LNCAP (cell line): ENCODE measurements at regions not wholly inside any gene's neighbourhood (a gene's known extent, or its start where the extent isn't known, plus 50 kb on each side); places are given as distances from the start of the nearest gene placed in this dataset.

Experiments
- TF ChIP-seq, protein P1 (sequence below): fragments of 450-650 bp; IDR thresholded peaks from 2 replicates; pipeline ENCODE4 v1.5.1; 2017; ENCODE audit warnings: mild to moderate bottlenecking

DNA sequence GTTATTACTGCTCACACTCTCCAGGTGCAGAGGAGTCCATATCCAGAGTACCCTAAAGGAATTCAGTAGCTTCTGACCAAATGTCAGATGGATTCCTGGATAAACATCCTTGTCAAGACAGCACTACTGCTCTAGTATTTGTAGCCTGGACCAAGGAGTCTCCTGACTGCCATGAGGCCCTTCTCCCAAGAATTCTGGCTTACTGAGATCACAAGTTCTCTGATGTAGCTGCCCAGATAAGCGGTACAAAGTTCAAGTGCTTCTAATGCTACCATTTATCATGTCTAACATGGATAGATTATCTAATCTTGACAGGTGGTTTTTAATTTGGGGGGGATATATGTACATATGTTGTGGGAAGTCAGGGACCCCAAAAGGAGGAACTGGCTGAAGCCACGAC, 196.6 kb upstream of the HMCN1 start:
- TF ChIP-seq, protein P1, sequence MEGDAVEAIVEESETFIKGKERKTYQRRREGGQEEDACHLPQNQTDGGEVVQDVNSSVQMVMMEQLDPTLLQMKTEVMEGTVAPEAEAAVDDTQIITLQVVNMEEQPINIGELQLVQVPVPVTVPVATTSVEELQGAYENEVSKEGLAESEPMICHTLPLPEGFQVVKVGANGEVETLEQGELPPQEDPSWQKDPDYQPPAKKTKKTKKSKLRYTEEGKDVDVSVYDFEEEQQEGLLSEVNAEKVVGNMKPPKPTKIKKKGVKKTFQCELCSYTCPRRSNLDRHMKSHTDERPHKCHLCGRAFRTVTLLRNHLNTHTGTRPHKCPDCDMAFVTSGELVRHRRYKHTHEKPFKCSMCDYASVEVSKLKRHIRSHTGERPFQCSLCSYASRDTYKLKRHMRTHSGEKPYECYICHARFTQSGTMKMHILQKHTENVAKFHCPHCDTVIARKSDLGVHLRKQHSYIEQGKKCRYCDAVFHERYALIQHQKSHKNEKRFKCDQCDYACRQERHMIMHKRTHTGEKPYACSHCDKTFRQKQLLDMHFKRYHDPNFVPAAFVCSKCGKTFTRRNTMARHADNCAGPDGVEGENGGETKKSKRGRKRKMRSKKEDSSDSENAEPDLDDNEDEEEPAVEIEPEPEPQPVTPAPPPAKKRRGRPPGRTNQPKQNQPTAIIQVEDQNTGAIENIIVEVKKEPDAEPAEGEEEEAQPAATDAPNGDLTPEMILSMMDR = no peak

DNA sequence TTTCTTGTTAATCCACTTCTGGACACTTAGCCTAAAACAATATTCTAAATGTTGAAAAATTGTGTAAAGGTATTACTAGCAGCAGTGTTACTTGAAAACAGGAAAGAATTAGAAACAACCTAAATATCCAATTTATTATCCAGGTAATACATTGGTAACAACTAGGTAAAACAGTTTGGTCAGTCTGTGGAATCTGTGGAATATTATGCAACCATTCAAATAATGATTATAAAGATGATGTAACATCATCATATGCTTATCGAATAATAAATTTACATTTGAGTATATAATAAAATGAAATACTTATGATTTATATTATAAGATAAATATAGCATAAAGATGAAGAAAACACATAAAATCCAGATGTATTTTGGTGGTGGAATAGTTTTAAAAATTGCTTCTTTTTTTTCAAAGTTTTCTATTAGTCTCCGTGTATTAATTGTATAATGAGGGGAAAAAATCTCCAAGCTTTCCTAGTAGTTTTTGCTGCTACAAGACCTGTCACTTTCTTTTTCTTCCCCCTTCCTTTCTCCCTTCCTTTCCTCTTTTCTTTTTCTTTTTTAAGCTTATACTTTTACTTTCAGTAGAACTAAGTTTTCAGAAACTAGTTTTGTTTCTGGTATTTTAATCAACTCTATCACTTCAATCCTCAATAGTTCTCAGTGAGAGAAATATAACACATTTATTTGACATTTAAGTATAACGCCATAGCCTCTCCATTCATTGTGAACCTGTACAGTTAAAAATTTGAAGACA, 197.8 kb upstream of the HMCN1 start:
- TF ChIP-seq, protein P1 = no peak

DNA sequence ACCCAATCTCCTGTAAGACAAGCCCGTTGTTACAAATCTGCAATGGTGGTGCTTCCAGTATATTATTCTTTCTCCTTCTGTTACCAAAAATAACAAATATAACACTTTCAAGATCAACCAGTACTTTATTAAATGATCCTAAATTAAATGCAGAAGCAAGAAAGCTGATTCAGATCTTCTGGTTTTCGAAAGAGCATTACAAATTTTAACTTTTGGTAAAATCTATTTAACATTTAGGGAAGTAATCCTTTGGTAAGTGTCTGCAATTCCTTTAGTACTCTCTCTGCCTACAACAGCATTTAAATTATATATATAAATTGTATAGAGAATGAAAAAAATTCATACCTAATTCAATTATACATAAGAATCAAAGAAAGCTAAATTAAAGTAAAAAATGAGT, 198.6 kb upstream of the HMCN1 start:
- TF ChIP-seq, protein P1 = no peak

DNA sequence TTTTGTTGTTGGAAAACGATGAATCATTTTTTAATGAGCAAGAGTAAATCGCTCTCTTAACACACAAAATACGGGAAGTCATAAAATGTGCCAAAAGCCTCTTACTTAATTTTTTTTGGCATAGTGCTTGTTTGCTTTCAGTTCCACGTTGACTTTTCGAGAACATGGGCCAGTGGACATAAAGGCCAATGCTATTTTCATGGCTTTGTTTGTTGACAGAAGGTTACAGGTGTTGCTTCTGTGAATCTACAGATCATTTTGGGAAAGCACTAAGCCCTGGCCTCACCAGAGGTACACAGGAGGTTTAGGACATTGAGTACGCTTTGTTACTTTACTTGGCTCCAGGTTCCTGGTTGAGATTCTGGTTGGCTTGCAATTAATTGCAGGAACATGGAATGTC, 199.4 kb upstream of the HMCN1 start:
- TF ChIP-seq, protein P1 = no peak

DNA sequence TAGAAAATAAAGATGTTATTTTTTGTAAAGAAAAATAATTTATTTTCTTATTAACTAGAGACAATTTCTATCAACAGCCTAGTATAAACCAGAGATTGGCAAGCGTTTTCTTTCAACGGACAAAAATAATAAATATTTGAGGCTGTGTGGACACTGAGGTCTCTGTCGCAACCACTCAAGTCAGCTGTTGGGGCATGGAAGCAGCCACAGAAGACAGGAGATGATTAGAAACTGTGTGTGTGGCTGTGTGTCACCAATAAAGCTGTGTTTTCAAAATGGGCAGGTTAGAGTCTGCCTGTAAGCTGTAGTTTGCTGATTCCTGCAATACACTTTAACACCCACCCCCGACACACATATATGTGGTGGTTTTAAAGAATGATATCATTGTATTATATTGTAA, 200.6 kb upstream of the HMCN1 start:
- TF ChIP-seq, protein P1 = no peak

DNA sequence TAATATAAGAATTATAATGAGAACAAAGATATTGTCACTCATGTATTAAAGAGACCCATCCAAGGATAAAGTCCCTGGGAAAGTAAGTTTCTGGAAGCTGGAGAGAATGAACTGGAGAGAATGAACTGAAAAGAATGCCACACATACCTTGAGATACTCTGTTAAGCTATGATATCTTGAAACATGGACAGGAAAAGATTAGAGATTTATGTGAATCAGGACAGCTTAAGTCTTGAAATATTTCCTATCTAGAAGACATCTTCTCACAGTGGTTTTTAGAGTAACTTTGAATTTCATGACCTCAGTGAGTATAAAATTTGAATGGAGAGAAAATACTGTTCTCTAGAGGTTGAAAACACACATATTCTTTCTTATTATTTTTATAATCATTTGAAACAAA, 201.3 kb upstream of the HMCN1 start:
- TF ChIP-seq, protein P1 = no peak

DNA sequence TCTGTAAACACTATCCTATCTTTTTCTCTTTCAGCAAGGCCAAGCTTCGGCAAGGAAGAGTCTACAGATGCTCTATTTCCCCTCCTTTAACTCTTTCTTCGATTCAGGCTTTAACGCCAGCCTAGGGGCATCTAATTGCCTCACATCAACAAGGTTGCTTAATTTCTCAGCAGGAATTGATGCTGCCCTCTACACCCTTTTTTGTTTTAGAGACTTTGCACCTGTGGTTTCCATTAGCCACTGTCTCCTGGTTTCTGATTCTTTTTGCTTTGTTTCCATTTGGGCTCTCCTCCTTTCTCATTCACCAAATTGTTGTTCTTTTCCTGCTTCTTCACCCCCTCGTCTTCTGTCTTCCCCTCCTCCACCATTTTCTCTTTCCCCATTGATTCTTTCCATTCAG, 202.4 kb upstream of the HMCN1 start:
- TF ChIP-seq, protein P1 = no peak

DNA sequence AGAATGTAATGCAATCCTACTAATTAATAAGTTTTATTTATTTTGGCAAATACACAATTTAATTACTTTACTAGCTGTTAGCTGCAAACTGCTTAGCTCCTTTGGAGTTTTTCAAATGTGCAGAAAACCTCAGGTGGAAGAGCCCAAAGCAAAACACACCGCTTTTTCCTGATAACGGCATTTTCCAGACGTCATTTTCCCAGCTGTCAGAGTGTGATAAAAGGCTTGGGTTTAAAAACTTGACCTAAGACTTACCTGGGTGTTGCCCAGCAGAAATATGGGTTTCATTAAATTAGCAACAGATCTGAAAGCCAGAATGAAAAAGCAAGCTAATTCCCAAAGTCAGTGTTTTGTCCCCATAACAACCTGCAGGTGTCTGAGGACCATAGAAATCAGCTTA, 204.0 kb upstream of the HMCN1 start:
- TF ChIP-seq, protein P1 = no peak
